ENCODE measurements at regions not wholly inside any gene's neighbourhood (a gene's known extent, or its start where the extent isn't known, plus 50 kb on each side); places are given as distances from the start of the nearest gene placed in this dataset.

GRCh38 chr5:98243972-98244371 is 529.5 kb upstream of the RGMB start:
- TF ChIP-seq CTCF (conservative IDR thresholded peaks at IDR 0.05; ENCODE audit: low read depth, low read length), result no peak
- no peak for TF ChIP-seq EZH2 (IDR thresholded peaks at IDR 0.05; ENCODE audit: borderline replicate concordance, low read depth, low read length, poor library complexity, severe bottlenecking)
